ENCODE measurements at regions not wholly inside any gene's neighbourhood (a gene's known extent, or its start where the extent isn't known, plus 50 kb on each side); places are given as distances from the start of the nearest gene placed in this dataset.

GRCh38 chr5:124060011-124060410 is 548.0 kb downstream of the CSNK1G3 start:
- Mint-ChIP-seq H3K4me3 (no peak overlapping the region), H3K9me3 (peaks cover 0 to 5% (median 3%) of the 10 kb centered on the region in 7 donors), H3K27me3 (no peaks in the 10 kb centered on the region), H3K36me3 (no peaks in the 10 kb centered on the region), H3K4me1 (no peaks in the 10 kb centered on the region), H3K27ac (no peak overlapping the region)
- Histone ChIP-seq H3K4me3 (ENCODE audit: low read depth, low read length) (no peak overlapping the region), H3K36me3 (ENCODE audit: control insufficient read depth, insufficient read depth, low read length) (no peaks in the 10 kb centered on the region), H3K27me3 (ENCODE audit: control insufficient read depth, insufficient read depth, low read length) (no peaks in the 10 kb centered on the region), H3K9me3 (ENCODE audit: control insufficient read depth in 2 of 2, low read length in 2 of 2) (no peaks in the 10 kb centered on the region), H3K4me1 (ENCODE audit: control insufficient read depth, insufficient read depth, low read length, poor library complexity, severe bottlenecking) (no peaks in the 10 kb centered on the region), H3K27ac (ENCODE audit: insufficient read depth, low read length, poor library complexity, severe bottlenecking) (no peak overlapping the region)
- no peak for DNase-seq
- no peak for ATAC-seq (ENCODE audit: low read depth in 2 of 2)

GRCh38 chr5:124059200-124059599 is 547.2 kb downstream of the CSNK1G3 start:
- no peaks in the 10 kb centered on the region for H3K36me3 Mint-ChIP-seq

GRCh38 chr5:124057724-124058231 is 545.8 kb downstream of the CSNK1G3 start:
- Mint-ChIP-seq H3K4me3 (no peak overlapping the region), H3K27me3 (no peaks in the 10 kb centered on the region), H3K27ac (no peak overlapping the region), H3K4me1 (no peaks in the 10 kb centered on the region), H3K36me3 (no peaks in the 10 kb centered on the region), H3K9me3 (peaks cover 0 to 3% (median 0%) of the 10 kb centered on the region in 7 donors)
- no peak overlapping the region for H3K4me3 ChIP-seq (ENCODE audit: low read depth, low read length)
- no peaks in the 10 kb centered on the region for H3K36me3 ChIP-seq (ENCODE audit: control insufficient read depth, insufficient read depth, low read length)
- H3K27me3 ChIP-seq (ENCODE audit: control insufficient read depth, insufficient read depth, low read length): no peaks in the 10 kb centered on the region
- DNase-seq (no peak), ATAC-seq (ENCODE audit: low read depth in 2 of 2) (no peak)
- H3K4me1 ChIP-seq (ENCODE audit: control insufficient read depth, insufficient read depth, low read length, poor library complexity, severe bottlenecking): no peaks in the 10 kb centered on the region
- H3K27ac ChIP-seq (ENCODE audit: insufficient read depth, low read length, poor library complexity, severe bottlenecking): no peak overlapping the region
- no peaks in the 10 kb centered on the region for H3K9me3 ChIP-seq (ENCODE audit: control insufficient read depth in 2 of 2, low read length in 2 of 2)

More at GRCh38 chr5:124059200-124059599, 547.2 kb downstream of the CSNK1G3 start:
- Histone ChIP-seq H3K36me3 (ENCODE audit: control insufficient read depth, insufficient read depth, low read length) (no peaks in the 10 kb centered on the region), H3K27ac (ENCODE audit: insufficient read depth, low read length, poor library complexity, severe bottlenecking) (no peak overlapping the region), H3K4me1 (ENCODE audit: control insufficient read depth, insufficient read depth, low read length, poor library complexity, severe bottlenecking) (no peaks in the 10 kb centered on the region), H3K4me3 (ENCODE audit: low read depth, low read length) (no peak overlapping the region), H3K27me3 (ENCODE audit: control insufficient read depth, insufficient read depth, low read length) (no peaks in the 10 kb centered on the region), H3K9me3 (ENCODE audit: control insufficient read depth in 2 of 2, low read length in 2 of 2) (no peaks in the 10 kb centered on the region)
- no peaks in the 10 kb centered on the region for H3K27me3 Mint-ChIP-seq
- peaks cover 0 to 3% (median 0%) of the 10 kb centered on the region in 7 donors for H3K9me3 Mint-ChIP-seq
- ATAC-seq (ENCODE audit: low read depth in 2 of 2) (no peak), DNase-seq (no peak)
- H3K4me1 Mint-ChIP-seq: no peaks in the 10 kb centered on the region
- no peak overlapping the region for H3K27ac Mint-ChIP-seq
- no peak overlapping the region for H3K4me3 Mint-ChIP-seq

GRCh38 chr5:124056991-124057723 is 545.2 kb downstream of the CSNK1G3 start:
- no peak overlapping the region for H3K27ac ChIP-seq (ENCODE audit: insufficient read depth, low read length, poor library complexity, severe bottlenecking)
- H3K9me3 ChIP-seq (ENCODE audit: control insufficient read depth in 2 of 2, low read length in 2 of 2): no peaks in the 10 kb centered on the region
- ATAC-seq (ENCODE audit: low read depth in 2 of 2): peak in 1 of 2 donors; percentile 22
- no peak overlapping the region for H3K4me3 Mint-ChIP-seq
- no peak overlapping the region for H3K27ac Mint-ChIP-seq
- H3K4me1 ChIP-seq (ENCODE audit: control insufficient read depth, insufficient read depth, low read length, poor library complexity, severe bottlenecking): no peaks in the 10 kb centered on the region
- no peaks in the 10 kb centered on the region for H3K27me3 Mint-ChIP-seq
- H3K4me3 ChIP-seq (ENCODE audit: low read depth, low read length): no peak overlapping the region
- no peaks in the 10 kb centered on the region for H3K36me3 ChIP-seq (ENCODE audit: control insufficient read depth, insufficient read depth, low read length)
- peaks cover 0 to 3% (median 0%) of the 10 kb centered on the region in 7 donors for H3K9me3 Mint-ChIP-seq
- H3K27me3 ChIP-seq (ENCODE audit: control insufficient read depth, insufficient read depth, low read length): no peaks in the 10 kb centered on the region
- no peak for DNase-seq
- H3K36me3 Mint-ChIP-seq: no peaks in the 10 kb centered on the region
- H3K4me1 Mint-ChIP-seq: no peaks in the 10 kb centered on the region

GRCh38 chr5:124056326-124056990 is 544.5 kb downstream of the CSNK1G3 start:
- ATAC-seq (ENCODE audit: low read depth in 2 of 2) (no peak), DNase-seq (no peak)
- Mint-ChIP-seq H3K36me3 (no peaks in the 10 kb centered on the region), H3K4me3 (no peak overlapping the region), H3K27me3 (no peaks in the 10 kb centered on the region), H3K27ac (no peak overlapping the region), H3K4me1 (no peaks in the 10 kb centered on the region), H3K9me3 (peaks cover 0 to 3% (median 0%) of the 10 kb centered on the region in 7 donors)
- no peaks in the 10 kb centered on the region for H3K27me3 ChIP-seq (ENCODE audit: control insufficient read depth, insufficient read depth, low read length)
- no peaks in the 10 kb centered on the region for H3K9me3 ChIP-seq (ENCODE audit: control insufficient read depth in 2 of 2, low read length in 2 of 2)
- no peak overlapping the region for H3K27ac ChIP-seq (ENCODE audit: insufficient read depth, low read length, poor library complexity, severe bottlenecking)
- H3K4me3 ChIP-seq (ENCODE audit: low read depth, low read length): no peak overlapping the region
- no peaks in the 10 kb centered on the region for H3K36me3 ChIP-seq (ENCODE audit: control insufficient read depth, insufficient read depth, low read length)
- H3K4me1 ChIP-seq (ENCODE audit: control insufficient read depth, insufficient read depth, low read length, poor library complexity, severe bottlenecking): no peaks in the 10 kb centered on the region

GRCh38 chr5:124055751-124056150 is 543.8 kb downstream of the CSNK1G3 start:
- ATAC-seq (ENCODE audit: low read depth in 2 of 2) (no peak), DNase-seq (no peak)
- Mint-ChIP-seq H3K9me3 (peaks cover 0 to 6% (median 2%) of the 10 kb centered on the region in 7 donors), H3K36me3 (no peaks in the 10 kb centered on the region), H3K27me3 (no peaks in the 10 kb centered on the region), H3K4me1 (no peaks in the 10 kb centered on the region), H3K27ac (no peak overlapping the region), H3K4me3 (no peak overlapping the region)
- Histone ChIP-seq H3K9me3 (ENCODE audit: control insufficient read depth in 2 of 2, low read length in 2 of 2) (no peaks in the 10 kb centered on the region), H3K4me1 (ENCODE audit: control insufficient read depth, insufficient read depth, low read length, poor library complexity, severe bottlenecking) (no peaks in the 10 kb centered on the region), H3K27ac (ENCODE audit: insufficient read depth, low read length, poor library complexity, severe bottlenecking) (no peak overlapping the region), H3K4me3 (ENCODE audit: low read depth, low read length) (no peak overlapping the region), H3K36me3 (ENCODE audit: control insufficient read depth, insufficient read depth, low read length) (no peaks in the 10 kb centered on the region), H3K27me3 (ENCODE audit: control insufficient read depth, insufficient read depth, low read length) (no peaks in the 10 kb centered on the region)

- H3K27ac Mint-ChIP-seq: no peak overlapping the region
- H3K27me3 Mint-ChIP-seq: no peaks in the 10 kb centered on the region
- DNase-seq (no peak), ATAC-seq (ENCODE audit: low read depth in 2 of 2) (no peak)
- Histone ChIP-seq H3K27me3 (ENCODE audit: control insufficient read depth, insufficient read depth, low read length) (no peaks in the 10 kb centered on the region), H3K36me3 (ENCODE audit: control insufficient read depth, insufficient read depth, low read length) (no peaks in the 10 kb centered on the region), H3K4me3 (ENCODE audit: low read depth, low read length) (no peak overlapping the region), H3K4me1 (ENCODE audit: control insufficient read depth, insufficient read depth, low read length, poor library complexity, severe bottlenecking) (no peaks in the 10 kb centered on the region), H3K27ac (ENCODE audit: insufficient read depth, low read length, poor library complexity, severe bottlenecking) (no peak overlapping the region), H3K9me3 (ENCODE audit: control insufficient read depth in 2 of 2, low read length in 2 of 2) (no peaks in the 10 kb centered on the region)
- no peaks in the 10 kb centered on the region for H3K4me1 Mint-ChIP-seq
- no peaks in the 10 kb centered on the region for H3K36me3 Mint-ChIP-seq
- no peak overlapping the region for H3K4me3 Mint-ChIP-seq
- peaks cover 0 to 6% (median 2%) of the 10 kb centered on the region in 7 donors for H3K9me3 Mint-ChIP-seq
Measured at GRCh38 chr5:124054564-124054963, 542.6 kb downstream of the CSNK1G3 start.
